ENCODE measurements at regions not wholly inside any gene's neighbourhood (a gene's known extent, or its start where the extent isn't known, plus 50 kb on each side); places are given as distances from the start of the nearest gene placed in this dataset.

- Histone ChIP-seq H3K4me1 (ENCODE audit: control insufficient read depth, extremely low read depth, insufficient read depth, low read length) (no peaks in the 10 kb centered on the region), H3K9me3 (replicated peaks; ENCODE audit: control insufficient read depth, insufficient read depth, low read length) (no peaks in the 10 kb centered on the region), H2AFZ (ENCODE audit: low read depth, low read length) (no peak overlapping the region), H3K9ac (replicated peaks; ENCODE audit: extremely low read depth, insufficient read depth, low read length) (no peak overlapping the region), H3K27ac (ENCODE audit: insufficient read depth, low read depth, low read length) (no peak overlapping the region), H3K4me2 (ENCODE audit: insufficient read depth, low read length) (no peak overlapping the region), H3K4me3 (replicated peaks in 1 of 3; ENCODE audit: insufficient read depth in 1 of 3, low read depth in 1 of 3, low read length in 3 of 3) (no peak overlapping the region), H3K36me3 (ENCODE audit: control insufficient read depth in 2 of 2, extremely low read depth in 1 of 2, insufficient read depth in 2 of 2, low read length in 2 of 2) (no peaks in the 10 kb centered on the region), H4K20me1 (replicated peaks; ENCODE audit: control insufficient read depth, extremely low read depth, insufficient read depth, low read length) (no peaks in the 10 kb centered on the region), H3K27me3 (ENCODE audit: control insufficient read depth in 2 of 2, insufficient read depth in 2 of 2, low read length in 2 of 2) (no peaks in the 10 kb centered on the region), H3K9me1 (replicated peaks; ENCODE audit: control insufficient read depth, extremely low read depth, insufficient read depth, low read length) (no peaks in the 10 kb centered on the region), H3K79me2 (ENCODE audit: control insufficient read depth, insufficient read depth, low read length) (no peaks in the 10 kb centered on the region)
- dilution Hi-C loops (cut with MboI; ENCODE audit: extremely low pct_ligation_motif_present, low sequenced_read_pairs), result no loop called here
- DNase-seq (ENCODE audit: low read depth, low spot score) (no peak), FAIRE-seq (no peak)
- POLR2A ChIA-PET, result no interaction called here
- TF ChIP-seq FOS (IDR thresholded peaks at IDR 0.05; ENCODE audit: borderline replicate concordance, insufficient read depth, low read length) (no peak), JUN (IDR thresholded peaks at IDR 0.05; ENCODE audit: borderline replicate concordance, insufficient read depth, insufficient read length, low read depth) (no peak), POLR2A (IDR thresholded peaks at IDR 0.05; ENCODE audit: low read depth, low read length) (no peak), EZH2 (IDR thresholded peaks at IDR 0.05; ENCODE audit: borderline replicate concordance, low read depth, low read length, severe bottlenecking) (no peak), MAX (IDR thresholded peaks at IDR 0.05; ENCODE audit: insufficient read depth, insufficient read length) (no peak), MYC (IDR thresholded peaks at IDR 0.05; ENCODE audit: low read depth, low read length) (no peak), POLR2AphosphoS5 (IDR thresholded peaks at IDR 0.05; ENCODE audit: insufficient read depth, low read depth, low read length) (no peak), CTCF (IDR thresholded peaks at IDR 0.05; ENCODE audit: extremely low read depth in 1 of 2, insufficient read depth in 1 of 2, low read depth in 1 of 2, low read length in 2 of 2) (no peak), GATA2 (IDR thresholded peaks at IDR 0.05; ENCODE audit: insufficient read depth, insufficient read length, low read depth, low read length) (no peak)
- BruUV-seq (replicated peaks), result no TSS peak
- CTCF ChIA-PET, result no interaction called here
- intact Hi-C loops (cut with micrococcal nuclease), result no loop called here
These were observed 80.6 kb upstream of the IRX4 start for GRCh38 chr5:1963358-1963757.

Measured in endothelial cell of umbilical vein (primary cell).